ENCODE measurements at regions not wholly inside any gene's neighbourhood (a gene's known extent, or its start where the extent isn't known, plus 50 kb on each side); places are given as distances from the start of the nearest gene placed in this dataset.

- Histone ChIP-seq H3K9ac (ENCODE audit: low read length) (no peak overlapping the region), H3K36me3 (ENCODE audit: insufficient read depth, low read length) (no peaks in the 10 kb centered on the region), H3K79me2 (ENCODE audit: insufficient read depth, low read length) (no peaks in the 10 kb centered on the region), H3K27me3 (ENCODE audit: insufficient read depth, low read length) (no peaks in the 10 kb centered on the region), H3K4me3 (ENCODE audit: insufficient read depth, low read depth, low read length) (no peak overlapping the region), H3K4me2 (ENCODE audit: low read length) (no peak overlapping the region), H3K4me1 (ENCODE audit: insufficient read depth, low read length) (no peaks in the 10 kb centered on the region), H3K27ac (ENCODE audit: low read depth, low read length) (no peak overlapping the region), H4K20me1 (ENCODE audit: insufficient read depth, low read length) (no peaks in the 10 kb centered on the region), H2AFZ (ENCODE audit: low read depth, low read length) (no peak overlapping the region), H3K9me3 (ENCODE audit: insufficient read depth, low read depth, low read length) (no peaks in the 10 kb centered on the region)
- FAIRE-seq (no peak), DNase-seq (ENCODE audit: low read depth) (no peak)
- no peaks in the 10 kb centered on the region for H3K9me3 Mint-ChIP-seq (ENCODE audit: unreplicated experiment)
- no peaks in the 10 kb centered on the region for H3K27me3 Mint-ChIP-seq (ENCODE audit: low read depth, unreplicated experiment)
- no peaks in the 10 kb centered on the region for H3K36me3 Mint-ChIP-seq (ENCODE audit: low read depth, unreplicated experiment)
- TF ChIP-seq CTCF (IDR thresholded peaks at IDR 0.05; ENCODE audit: insufficient read depth, low read depth, low read length), result no peak
- no peak for TF ChIP-seq EZH2 (IDR thresholded peaks at IDR 0.05; ENCODE audit: insufficient read depth, low read length)
- no peak overlapping the region for H3K27ac Mint-ChIP-seq (ENCODE audit: unreplicated experiment)
- no peaks in the 10 kb centered on the region for H3K4me1 Mint-ChIP-seq (ENCODE audit: low read depth, unreplicated experiment)
- H3K4me3 Mint-ChIP-seq (ENCODE audit: unreplicated experiment), result no peak overlapping the region
Measured at GRCh38 chr2:145541028-145541427, 1021.1 kb upstream of the ZEB2 start.

DNA sequence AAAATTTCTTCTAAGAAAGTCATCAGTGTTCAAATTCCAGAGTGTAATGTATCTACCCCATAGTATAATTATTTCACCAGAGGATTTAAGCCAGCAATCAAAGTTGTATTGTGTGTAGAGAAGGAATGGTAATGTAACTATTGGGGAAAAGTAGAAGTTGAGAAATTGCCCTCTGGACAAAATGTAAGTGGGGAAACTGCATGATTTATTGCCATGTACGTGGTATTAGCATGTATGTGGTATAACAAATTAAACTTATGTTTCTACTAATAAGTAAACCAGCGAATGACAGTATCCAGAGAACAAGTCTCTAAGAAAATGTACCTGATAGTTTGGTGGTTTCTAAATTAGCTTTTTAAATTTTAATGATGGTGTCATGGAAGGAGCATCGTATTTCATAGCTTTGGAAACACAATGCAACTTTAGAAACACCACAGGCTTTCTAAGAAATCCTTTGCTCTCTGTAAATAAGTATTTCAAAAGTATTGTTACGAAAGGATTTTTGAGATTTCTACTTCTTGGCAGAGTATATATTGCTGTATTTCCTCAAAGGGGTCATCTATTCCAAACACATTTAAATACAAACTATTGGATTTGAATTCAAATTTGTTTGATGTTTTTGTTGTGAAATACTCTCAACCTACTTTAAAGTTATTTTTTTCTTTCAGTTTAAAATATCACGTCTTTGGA, 1018.9 kb upstream of the ZEB2 start:
- H2AFZ ChIP-seq (ENCODE audit: low read depth, low read length), result no peak overlapping the region
- H3K27ac ChIP-seq (ENCODE audit: low read depth, low read length), result no peak overlapping the region
- H3K4me1 ChIP-seq (ENCODE audit: insufficient read depth, low read length), result no peaks in the 10 kb centered on the region
- no peak overlapping the region for H3K27ac Mint-ChIP-seq (ENCODE audit: unreplicated experiment)
- FAIRE-seq, result no peak
- H4K20me1 ChIP-seq (ENCODE audit: insufficient read depth, low read length), result no peaks in the 10 kb centered on the region
- H3K36me3 Mint-ChIP-seq (ENCODE audit: low read depth, unreplicated experiment), result no peaks in the 10 kb centered on the region
- H3K79me2 ChIP-seq (ENCODE audit: insufficient read depth, low read length), result no peaks in the 10 kb centered on the region
- no peak for TF ChIP-seq CTCF (IDR thresholded peaks at IDR 0.05; ENCODE audit: insufficient read depth, low read depth, low read length)
- TF ChIP-seq EZH2 (IDR thresholded peaks at IDR 0.05; ENCODE audit: insufficient read depth, low read length), result no peak
- no peaks in the 10 kb centered on the region for H3K9me3 Mint-ChIP-seq (ENCODE audit: unreplicated experiment)
- H3K4me1 Mint-ChIP-seq (ENCODE audit: low read depth, unreplicated experiment), result no peaks in the 10 kb centered on the region
- no peak overlapping the region for H3K4me3 ChIP-seq (ENCODE audit: insufficient read depth, low read depth, low read length)
- no peak overlapping the region for H3K9ac ChIP-seq (ENCODE audit: low read length)
- no peak for DNase-seq (ENCODE audit: low read depth)
- no peaks in the 10 kb centered on the region for H3K27me3 Mint-ChIP-seq (ENCODE audit: low read depth, unreplicated experiment)
- H3K4me3 Mint-ChIP-seq (ENCODE audit: unreplicated experiment), result no peak overlapping the region
- H3K36me3 ChIP-seq (ENCODE audit: insufficient read depth, low read length), result no peaks in the 10 kb centered on the region
- H3K4me2 ChIP-seq (ENCODE audit: low read length), result no peak overlapping the region
- H3K27me3 ChIP-seq (ENCODE audit: insufficient read depth, low read length), result no peaks in the 10 kb centered on the region
- H3K9me3 ChIP-seq (ENCODE audit: insufficient read depth, low read depth, low read length), result no peaks in the 10 kb centered on the region

DNA sequence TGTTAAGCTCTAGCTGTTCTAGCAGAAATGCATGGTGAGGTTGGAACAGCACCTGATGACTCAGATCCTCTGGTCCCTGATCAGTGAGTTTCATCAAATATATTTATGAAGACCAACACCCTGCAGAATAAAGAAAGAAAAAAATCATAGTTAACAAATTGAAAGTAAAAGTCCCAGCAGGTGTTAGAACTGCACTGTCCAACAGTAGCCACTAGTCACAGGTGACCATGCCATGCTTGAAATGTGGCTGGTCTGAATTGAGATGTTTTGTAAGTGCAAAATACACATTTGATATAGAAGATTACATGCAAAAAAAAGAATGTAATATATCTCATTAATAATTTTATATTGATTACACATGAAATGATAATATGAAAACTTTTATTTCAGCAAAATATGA, 1010.7 kb upstream of the ZEB2 start:
- Histone ChIP-seq H2AFZ (ENCODE audit: low read depth, low read length) (no peak overlapping the region), H3K4me3 (ENCODE audit: insufficient read depth, low read depth, low read length) (no peak overlapping the region), H3K27me3 (ENCODE audit: insufficient read depth, low read length) (no peaks in the 10 kb centered on the region), H3K36me3 (ENCODE audit: insufficient read depth, low read length) (no peaks in the 10 kb centered on the region), H4K20me1 (ENCODE audit: insufficient read depth, low read length) (no peaks in the 10 kb centered on the region), H3K4me1 (ENCODE audit: insufficient read depth, low read length) (no peaks in the 10 kb centered on the region), H3K79me2 (ENCODE audit: insufficient read depth, low read length) (no peaks in the 10 kb centered on the region), H3K27ac (ENCODE audit: low read depth, low read length) (no peak overlapping the region), H3K9me3 (ENCODE audit: insufficient read depth, low read depth, low read length) (no peaks in the 10 kb centered on the region), H3K9ac (ENCODE audit: low read length) (no peak overlapping the region), H3K4me2 (ENCODE audit: low read length) (no peak overlapping the region)
- DNase-seq (ENCODE audit: low read depth) (no peak), FAIRE-seq (no peak)
- Mint-ChIP-seq H3K27ac (ENCODE audit: unreplicated experiment) (no peak overlapping the region), H3K4me3 (ENCODE audit: unreplicated experiment) (no peak overlapping the region), H3K36me3 (ENCODE audit: low read depth, unreplicated experiment) (no peaks in the 10 kb centered on the region), H3K4me1 (ENCODE audit: low read depth, unreplicated experiment) (no peaks in the 10 kb centered on the region), H3K27me3 (ENCODE audit: low read depth, unreplicated experiment) (no peaks in the 10 kb centered on the region), H3K9me3 (ENCODE audit: unreplicated experiment) (no peaks in the 10 kb centered on the region)
- TF ChIP-seq CTCF (IDR thresholded peaks at IDR 0.05; ENCODE audit: insufficient read depth, low read depth, low read length) (no peak), EZH2 (IDR thresholded peaks at IDR 0.05; ENCODE audit: insufficient read depth, low read length) (no peak)

All from astrocyte (in vitro differentiated cells and primary cell).